ENCODE measurements at regions not wholly inside any gene's neighbourhood (a gene's known extent, or its start where the extent isn't known, plus 50 kb on each side); places are given as distances from the start of the nearest gene placed in this dataset.

DNA sequence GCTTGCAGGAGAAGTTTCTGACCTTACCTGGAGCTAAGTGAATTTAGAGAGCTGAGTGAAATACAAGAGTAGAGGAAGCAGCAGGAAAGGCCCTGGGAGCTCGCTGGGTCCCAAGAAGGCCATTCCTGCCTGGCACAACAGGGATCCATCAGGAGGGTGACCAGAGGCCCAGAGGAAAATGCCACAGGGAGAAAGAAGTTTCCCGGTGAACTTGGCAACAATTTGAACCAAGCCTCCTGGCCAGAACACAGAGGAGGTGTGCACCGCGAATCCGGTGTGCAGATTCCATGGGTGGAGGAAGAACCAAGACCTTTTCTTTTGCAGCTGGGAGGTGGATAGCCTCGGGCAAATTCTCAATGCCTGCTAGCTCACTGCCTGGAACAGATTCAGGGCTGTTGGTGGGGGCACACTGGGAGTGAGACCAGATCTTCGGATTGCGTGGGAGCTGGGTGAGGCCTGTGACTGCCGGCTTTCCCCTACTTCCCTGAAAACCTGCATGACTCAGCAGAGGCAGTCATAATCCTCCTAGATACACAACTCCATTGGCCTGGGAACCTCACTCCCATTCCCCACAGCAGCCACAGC lies 1850.9 kb upstream of the NUDT12 start:
- TF ChIP-seq CEBPB (IDR thresholded peaks at IDR 0.05) = no peak
- TF ChIP-seq, protein P1, sequence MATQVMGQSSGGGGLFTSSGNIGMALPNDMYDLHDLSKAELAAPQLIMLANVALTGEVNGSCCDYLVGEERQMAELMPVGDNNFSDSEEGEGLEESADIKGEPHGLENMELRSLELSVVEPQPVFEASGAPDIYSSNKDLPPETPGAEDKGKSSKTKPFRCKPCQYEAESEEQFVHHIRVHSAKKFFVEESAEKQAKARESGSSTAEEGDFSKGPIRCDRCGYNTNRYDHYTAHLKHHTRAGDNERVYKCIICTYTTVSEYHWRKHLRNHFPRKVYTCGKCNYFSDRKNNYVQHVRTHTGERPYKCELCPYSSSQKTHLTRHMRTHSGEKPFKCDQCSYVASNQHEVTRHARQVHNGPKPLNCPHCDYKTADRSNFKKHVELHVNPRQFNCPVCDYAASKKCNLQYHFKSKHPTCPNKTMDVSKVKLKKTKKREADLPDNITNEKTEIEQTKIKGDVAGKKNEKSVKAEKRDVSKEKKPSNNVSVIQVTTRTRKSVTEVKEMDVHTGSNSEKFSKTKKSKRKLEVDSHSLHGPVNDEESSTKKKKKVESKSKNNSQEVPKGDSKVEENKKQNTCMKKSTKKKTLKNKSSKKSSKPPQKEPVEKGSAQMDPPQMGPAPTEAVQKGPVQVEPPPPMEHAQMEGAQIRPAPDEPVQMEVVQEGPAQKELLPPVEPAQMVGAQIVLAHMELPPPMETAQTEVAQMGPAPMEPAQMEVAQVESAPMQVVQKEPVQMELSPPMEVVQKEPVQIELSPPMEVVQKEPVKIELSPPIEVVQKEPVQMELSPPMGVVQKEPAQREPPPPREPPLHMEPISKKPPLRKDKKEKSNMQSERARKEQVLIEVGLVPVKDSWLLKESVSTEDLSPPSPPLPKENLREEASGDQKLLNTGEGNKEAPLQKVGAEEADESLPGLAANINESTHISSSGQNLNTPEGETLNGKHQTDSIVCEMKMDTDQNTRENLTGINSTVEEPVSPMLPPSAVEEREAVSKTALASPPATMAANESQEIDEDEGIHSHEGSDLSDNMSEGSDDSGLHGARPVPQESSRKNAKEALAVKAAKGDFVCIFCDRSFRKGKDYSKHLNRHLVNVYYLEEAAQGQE (IDR thresholded peaks at IDR 0.05; ENCODE audit: low read depth) = no peak
- TF ChIP-seq RAD21 (IDR thresholded peaks at IDR 0.05; ENCODE audit: low read depth) = no peak
- TF ChIP-seq, protein P2, sequence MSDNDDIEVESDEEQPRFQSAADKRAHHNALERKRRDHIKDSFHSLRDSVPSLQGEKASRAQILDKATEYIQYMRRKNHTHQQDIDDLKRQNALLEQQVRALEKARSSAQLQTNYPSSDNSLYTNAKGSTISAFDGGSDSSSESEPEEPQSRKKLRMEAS (IDR thresholded peaks at IDR 0.05) = no peak
- TF ChIP-seq TCF12 (IDR thresholded peaks at IDR 0.05; ENCODE audit: low read depth) = no peak
- TF ChIP-seq ZBTB7A (IDR thresholded peaks at IDR 0.05; ENCODE audit: low read depth) = no peak
- TF ChIP-seq TAF1 (IDR thresholded peaks at IDR 0.05; ENCODE audit: low read depth) = no peak
- no peak for TF ChIP-seq YY1 (IDR thresholded peaks at IDR 0.05; ENCODE audit: low read depth)
- no peak for TF ChIP-seq CREB1 (IDR thresholded peaks at IDR 0.05; ENCODE audit: low read depth)
- no peak for TF ChIP-seq FOXM1 (IDR thresholded peaks at IDR 0.05; ENCODE audit: borderline replicate concordance, low read depth)
- no peak for TF ChIP-seq EP300 (IDR thresholded peaks at IDR 0.05; ENCODE audit: borderline replicate concordance)
- TF ChIP-seq, protein P3, sequence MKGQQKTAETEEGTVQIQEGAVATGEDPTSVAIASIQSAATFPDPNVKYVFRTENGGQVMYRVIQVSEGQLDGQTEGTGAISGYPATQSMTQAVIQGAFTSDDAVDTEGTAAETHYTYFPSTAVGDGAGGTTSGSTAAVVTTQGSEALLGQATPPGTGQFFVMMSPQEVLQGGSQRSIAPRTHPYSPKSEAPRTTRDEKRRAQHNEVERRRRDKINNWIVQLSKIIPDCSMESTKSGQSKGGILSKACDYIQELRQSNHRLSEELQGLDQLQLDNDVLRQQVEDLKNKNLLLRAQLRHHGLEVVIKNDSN (IDR thresholded peaks at IDR 0.05) = no peak
- TF ChIP-seq EGR1 (IDR thresholded peaks at IDR 0.05) = no peak
- no peak for TF ChIP-seq TEAD4 (IDR thresholded peaks at IDR 0.05)
- no peak for TF ChIP-seq NFIC (IDR thresholded peaks at IDR 0.05)

DNA sequence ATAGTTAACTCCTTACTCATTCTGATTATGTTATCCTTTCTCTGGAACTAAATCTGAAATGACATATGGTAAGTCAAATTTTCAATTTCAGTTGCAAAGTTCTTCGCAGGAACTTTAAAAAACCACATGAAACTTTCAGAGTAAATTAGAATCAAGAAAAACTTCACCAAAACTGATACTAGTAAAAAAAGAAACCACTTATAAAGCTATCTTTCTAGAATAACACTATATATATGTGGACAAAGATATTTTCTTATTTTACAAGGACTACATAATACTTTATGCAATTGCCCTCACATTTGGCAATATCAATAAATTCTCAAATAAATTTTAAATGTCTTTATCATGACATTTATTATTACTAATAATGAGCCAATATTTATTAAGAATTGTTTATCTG lies 1847.1 kb upstream of the NUDT12 start:
- no peak for TF ChIP-seq FOXM1 (IDR thresholded peaks at IDR 0.05; ENCODE audit: borderline replicate concordance, low read depth)
- TF ChIP-seq EP300 (IDR thresholded peaks at IDR 0.05; ENCODE audit: borderline replicate concordance) = no peak
- TF ChIP-seq, protein P3 (IDR thresholded peaks at IDR 0.05) = no peak
- no peak for TF ChIP-seq ZBTB7A (IDR thresholded peaks at IDR 0.05; ENCODE audit: low read depth)
- TF ChIP-seq YY1 (IDR thresholded peaks at IDR 0.05; ENCODE audit: low read depth) = no peak
- no peak for TF ChIP-seq NFIC (IDR thresholded peaks at IDR 0.05)
- no peak for TF ChIP-seq CREB1 (IDR thresholded peaks at IDR 0.05; ENCODE audit: low read depth)
- TF ChIP-seq, protein P2 (IDR thresholded peaks at IDR 0.05) = no peak
- TF ChIP-seq TEAD4 (IDR thresholded peaks at IDR 0.05) = no peak
- TF ChIP-seq TCF12 (IDR thresholded peaks at IDR 0.05; ENCODE audit: low read depth) = no peak
- TF ChIP-seq EGR1 (IDR thresholded peaks at IDR 0.05) = no peak
- TF ChIP-seq, protein P1 (IDR thresholded peaks at IDR 0.05; ENCODE audit: low read depth) = no peak
- no peak for TF ChIP-seq CEBPB (IDR thresholded peaks at IDR 0.05)
- TF ChIP-seq RAD21 (IDR thresholded peaks at IDR 0.05; ENCODE audit: low read depth) = no peak
- TF ChIP-seq TAF1 (IDR thresholded peaks at IDR 0.05; ENCODE audit: low read depth) = no peak

DNA sequence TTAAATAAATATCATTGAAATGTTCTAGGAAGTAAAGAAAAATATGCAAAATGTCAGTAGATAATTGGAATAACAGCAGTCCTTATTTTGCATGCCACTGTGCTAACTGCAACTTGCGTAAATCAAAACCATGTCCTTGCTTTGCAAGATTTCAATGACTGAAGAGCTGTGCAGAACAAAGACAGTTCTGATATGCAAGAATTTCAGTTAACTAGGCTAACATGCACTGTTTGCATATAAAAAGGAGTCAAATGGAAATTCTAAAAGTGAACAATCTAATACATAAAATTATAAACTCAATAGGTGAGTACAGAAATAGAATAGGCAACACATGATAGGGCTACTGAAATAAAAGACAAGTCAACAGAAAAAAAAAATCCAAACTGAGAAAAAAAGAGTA lies 1844.6 kb upstream of the NUDT12 start:
- no peak for TF ChIP-seq EGR1 (IDR thresholded peaks at IDR 0.05)
- TF ChIP-seq YY1 (IDR thresholded peaks at IDR 0.05; ENCODE audit: low read depth) = no peak
- TF ChIP-seq, protein P1 (IDR thresholded peaks at IDR 0.05; ENCODE audit: low read depth) = no peak
- TF ChIP-seq, protein P2 (IDR thresholded peaks at IDR 0.05) = no peak
- TF ChIP-seq, protein P3 (IDR thresholded peaks at IDR 0.05) = no peak
- no peak for TF ChIP-seq TAF1 (IDR thresholded peaks at IDR 0.05; ENCODE audit: low read depth)

DNA sequence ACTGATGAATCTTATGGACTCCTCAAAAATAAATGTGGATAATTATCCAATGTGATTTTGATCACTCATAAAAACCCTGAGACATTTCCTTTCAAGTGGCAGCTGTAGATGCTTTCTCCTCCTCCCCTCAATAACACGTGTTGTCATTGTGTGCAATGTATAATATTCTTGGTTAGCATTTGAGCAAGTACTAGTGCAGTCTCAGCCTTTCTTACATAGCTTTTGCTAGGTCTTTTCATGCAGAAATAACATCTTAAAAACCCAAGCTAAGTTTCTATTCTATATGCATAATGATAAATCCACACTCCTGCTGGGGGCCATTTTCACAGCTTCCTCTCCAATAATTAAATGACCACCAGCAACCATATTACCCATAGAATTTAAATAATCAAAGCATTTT lies 1835.2 kb upstream of the NUDT12 start:
- TF ChIP-seq EGR1 (IDR thresholded peaks at IDR 0.05) = no peak
- TF ChIP-seq FOXM1 (IDR thresholded peaks at IDR 0.05; ENCODE audit: borderline replicate concordance, low read depth) = no peak
- no peak for TF ChIP-seq CEBPB (IDR thresholded peaks at IDR 0.05)
- no peak for TF ChIP-seq RAD21 (IDR thresholded peaks at IDR 0.05; ENCODE audit: low read depth)
- no peak for TF ChIP-seq EP300 (IDR thresholded peaks at IDR 0.05; ENCODE audit: borderline replicate concordance)
- TF ChIP-seq, protein P1 (IDR thresholded peaks at IDR 0.05; ENCODE audit: low read depth) = no peak
- no peak for TF ChIP-seq TCF12 (IDR thresholded peaks at IDR 0.05; ENCODE audit: low read depth)
- TF ChIP-seq, protein P3 (IDR thresholded peaks at IDR 0.05) = no peak
- no peak for TF ChIP-seq YY1 (IDR thresholded peaks at IDR 0.05; ENCODE audit: low read depth)
- no peak for TF ChIP-seq CREB1 (IDR thresholded peaks at IDR 0.05; ENCODE audit: low read depth)
